ENCODE measurements at regions not wholly inside any gene's neighbourhood (a gene's known extent, or its start where the extent isn't known, plus 50 kb on each side); places are given as distances from the start of the nearest gene placed in this dataset.

DNA sequence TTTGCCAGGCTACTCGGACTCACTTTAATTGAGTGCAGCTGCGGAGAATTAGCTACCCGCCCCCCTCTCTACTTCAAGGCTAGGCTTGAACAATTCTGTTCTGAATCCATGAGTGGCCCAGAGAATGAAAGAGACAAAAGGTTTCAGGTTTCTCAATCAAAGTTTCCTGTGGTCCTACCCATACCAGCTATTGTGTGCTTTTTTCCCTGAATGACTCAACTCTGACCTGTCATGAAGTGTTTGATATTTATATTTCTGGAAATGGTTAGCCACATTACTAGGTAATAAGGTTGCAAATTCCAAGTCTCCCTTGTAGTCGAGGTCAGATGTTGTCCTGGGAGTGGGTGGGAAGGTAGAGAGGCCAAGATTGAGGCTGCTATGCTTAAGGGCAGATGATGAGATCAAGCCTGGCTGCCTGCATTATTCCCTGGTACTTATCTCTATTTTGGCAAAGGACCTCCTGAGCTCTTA is 392.7 kb upstream of the TBL1XR1 start:
- no peak overlapping the region for H3K27ac ChIP-seq
- intact Hi-C loops (cut with DNase I) = no loop called here
- H3K4me1 ChIP-seq = no peaks in the 10 kb centered on the region
- no peaks in the 10 kb centered on the region for H3K36me3 ChIP-seq
- DNase-seq (no peak), ATAC-seq (peak in 1 of 4 donors; percentile 80)
- H3K4me3 ChIP-seq = no peak overlapping the region
- H3K9me3 ChIP-seq = no peaks in the 10 kb centered on the region
- no peak for TF ChIP-seq POLR2A (IDR thresholded peaks at IDR 0.05)
- TF ChIP-seq, protein P1, sequence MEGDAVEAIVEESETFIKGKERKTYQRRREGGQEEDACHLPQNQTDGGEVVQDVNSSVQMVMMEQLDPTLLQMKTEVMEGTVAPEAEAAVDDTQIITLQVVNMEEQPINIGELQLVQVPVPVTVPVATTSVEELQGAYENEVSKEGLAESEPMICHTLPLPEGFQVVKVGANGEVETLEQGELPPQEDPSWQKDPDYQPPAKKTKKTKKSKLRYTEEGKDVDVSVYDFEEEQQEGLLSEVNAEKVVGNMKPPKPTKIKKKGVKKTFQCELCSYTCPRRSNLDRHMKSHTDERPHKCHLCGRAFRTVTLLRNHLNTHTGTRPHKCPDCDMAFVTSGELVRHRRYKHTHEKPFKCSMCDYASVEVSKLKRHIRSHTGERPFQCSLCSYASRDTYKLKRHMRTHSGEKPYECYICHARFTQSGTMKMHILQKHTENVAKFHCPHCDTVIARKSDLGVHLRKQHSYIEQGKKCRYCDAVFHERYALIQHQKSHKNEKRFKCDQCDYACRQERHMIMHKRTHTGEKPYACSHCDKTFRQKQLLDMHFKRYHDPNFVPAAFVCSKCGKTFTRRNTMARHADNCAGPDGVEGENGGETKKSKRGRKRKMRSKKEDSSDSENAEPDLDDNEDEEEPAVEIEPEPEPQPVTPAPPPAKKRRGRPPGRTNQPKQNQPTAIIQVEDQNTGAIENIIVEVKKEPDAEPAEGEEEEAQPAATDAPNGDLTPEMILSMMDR (IDR thresholded peaks at IDR 0.05) = no peak
- WGBS (ENCODE audit: insufficient coverage, low coverage, low lambda C conversion rate, missing lambda C conversion rate) = 76% methylated on average over 4 of the region's 4 CpGs
- no peaks in the 10 kb centered on the region for H3K27me3 ChIP-seq

DNA sequence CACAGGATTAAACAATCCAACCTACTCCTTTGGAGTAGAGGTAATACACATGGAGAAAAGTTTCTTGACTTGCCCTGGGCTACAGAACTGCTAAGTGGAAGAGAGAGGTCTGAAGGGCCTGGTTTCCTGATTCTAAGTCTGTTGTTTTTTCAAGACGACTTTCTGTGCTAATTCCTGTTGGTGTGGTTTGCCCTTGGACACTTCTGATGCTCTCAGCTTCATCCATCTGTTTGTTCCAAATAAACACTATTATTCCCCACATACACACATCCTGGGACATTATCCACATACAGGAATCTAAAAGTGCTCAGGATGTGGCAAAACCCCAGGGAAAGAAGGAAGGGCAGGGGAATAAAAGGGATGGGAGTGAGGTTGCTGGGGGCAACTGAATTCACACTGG is 393.5 kb upstream of the TBL1XR1 start:
- DNase-seq (no peak), ATAC-seq (no peak)
- intact Hi-C loops (cut with DNase I) = no loop called here
- no peaks in the 10 kb centered on the region for H3K36me3 ChIP-seq
- H3K27ac ChIP-seq = no peak overlapping the region
- H3K4me1 ChIP-seq = no peaks in the 10 kb centered on the region
- H3K27me3 ChIP-seq = no peaks in the 10 kb centered on the region
- TF ChIP-seq, protein P1 (IDR thresholded peaks at IDR 0.05) = no peak
- TF ChIP-seq POLR2A (IDR thresholded peaks at IDR 0.05) = no peak
- H3K9me3 ChIP-seq = no peaks in the 10 kb centered on the region
- 17% methylated on average over 1 of the region's 1 CpG for WGBS (ENCODE audit: insufficient coverage, low coverage, low lambda C conversion rate, missing lambda C conversion rate)
- no peak overlapping the region for H3K4me3 ChIP-seq

DNA sequence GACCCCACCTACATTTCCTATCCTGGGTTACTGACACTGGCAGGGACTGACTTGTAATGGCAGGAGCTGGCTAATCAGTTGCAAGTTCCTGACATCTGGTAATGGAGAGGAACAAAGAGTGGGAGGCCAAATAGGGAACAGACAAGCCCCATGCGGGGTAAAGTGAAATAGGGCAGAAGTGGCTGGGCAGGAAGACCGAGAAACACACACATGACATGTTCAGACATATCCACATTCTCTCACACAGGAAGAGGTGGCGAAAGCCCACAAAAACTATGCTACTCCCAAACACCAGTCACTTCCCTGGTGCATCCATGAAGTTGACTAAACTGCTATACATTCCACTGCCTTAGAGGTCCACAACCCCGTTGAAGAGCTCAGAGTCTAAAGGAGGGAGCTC is 394.1 kb upstream of the TBL1XR1 start:
- no peak overlapping the region for H3K27ac ChIP-seq
- no peaks in the 10 kb centered on the region for H3K27me3 ChIP-seq
- no peaks in the 10 kb centered on the region for H3K9me3 ChIP-seq
- TF ChIP-seq, protein P1 (IDR thresholded peaks at IDR 0.05) = no peak
- TF ChIP-seq POLR2A (IDR thresholded peaks at IDR 0.05) = no peak
- H3K4me1 ChIP-seq = peaks cover 0 to 3% (median under 1%) of the 10 kb centered on the region in 4 donors
- ATAC-seq (peak; percentile 39 to 76 (median 46)), DNase-seq (no peak)
- H3K36me3 ChIP-seq = no peaks in the 10 kb centered on the region
- WGBS (ENCODE audit: insufficient coverage, low coverage, low lambda C conversion rate, missing lambda C conversion rate) = 59% methylated on average over 3 of the region's 4 CpGs
- intact Hi-C loops (cut with DNase I) = no loop called here
- no peak overlapping the region for H3K4me3 ChIP-seq

DNA sequence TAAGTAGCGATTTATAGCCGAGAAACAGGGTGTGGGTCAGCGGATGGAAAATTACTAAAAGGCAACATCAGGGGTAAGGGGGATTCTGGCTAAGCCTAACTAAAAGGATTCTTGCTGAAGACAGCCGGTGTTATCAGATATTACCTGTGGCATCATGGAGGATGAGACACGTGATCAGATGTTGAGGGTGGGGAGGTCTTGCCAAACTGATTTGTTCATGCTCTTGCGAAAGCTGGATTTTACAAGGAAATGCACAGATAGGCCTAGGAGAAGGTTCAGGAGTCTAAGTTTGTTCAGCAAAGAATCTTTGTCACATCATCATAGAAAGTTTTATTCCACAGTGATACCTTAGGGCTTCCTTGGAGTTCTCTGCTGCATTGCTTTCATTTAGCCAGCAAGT is 396.8 kb upstream of the TBL1XR1 start:
- Histone ChIP-seq H3K4me3 (no peak overlapping the region), H3K9me3 (no peaks in the 10 kb centered on the region), H3K27me3 (no peaks in the 10 kb centered on the region), H3K36me3 (no peaks in the 10 kb centered on the region), H3K27ac (no peak overlapping the region), H3K4me1 (peaks cover 0 to 27% (median 15%) of the 10 kb centered on the region in 4 donors)
- 69% methylated on average over 5 of the region's 6 CpGs for WGBS (ENCODE audit: insufficient coverage, low coverage, low lambda C conversion rate, missing lambda C conversion rate)
- TF ChIP-seq, protein P1 (IDR thresholded peaks at IDR 0.05) = no peak
- TF ChIP-seq POLR2A (IDR thresholded peaks at IDR 0.05) = no peak
- DNase-seq = no peak
- intact Hi-C loops (cut with DNase I) = no loop called here
- ATAC-seq = peak in 1 of 4 donors; percentile 20
